Nucleus accumbens (tissue), 56 donors: ENCODE measurements at regions not wholly inside any gene's neighbourhood (a gene's known extent, or its start where the extent isn't known, plus 50 kb on each side); places are given as distances from the start of the nearest gene placed in this dataset.
A peak's percentile ranks its signal among the peaks of the same experiment; 100 is the strongest.
"Not testable (repeated sequence)": the region's sequence is repeated elsewhere in the genome, so short reads cannot be mapped to it uniquely, and the experiment has no call there.

Experiments used
- DNase-seq, 56 donors: peaks; one replicate each; lab custom pipeline; 2025; lab: John Stamatoyannopoulos, UW

- no peak for DNase-seq
Observed at GRCh38 chr10:20417791-20418190, 479.3 kb downstream of the NEBL start.

- no peak for DNase-seq
Observed at GRCh38 chr10:20415684-20416083, 481.4 kb downstream of the NEBL start.

- DNase-seq: no peak
Observed at GRCh38 chr10:20407357-20407756, 489.8 kb downstream of the NEBL start.

GRCh38 chr10:20406281-20407104 lies 490.6 kb downstream of the NEBL start:
- DNase-seq: peak in 12 of 56 donors; percentile 1 to 43 (median 8)

- DNase-seq: no peak
Observed at GRCh38 chr10:20405761-20406160, 491.4 kb downstream of the NEBL start.

GRCh38 chr10:20405050-20405449 lies 492.1 kb downstream of the NEBL start:
- DNase-seq: no peak

GRCh38 chr10:20399772-20400171 lies 497.3 kb downstream of the NEBL start:
- DNase-seq: no peak

- DNase-seq: no peak
Observed at GRCh38 chr10:20396701-20397100, 500.4 kb downstream of the NEBL start.

- no peak for DNase-seq
Observed at GRCh38 chr10:20396205-20396604, 500.9 kb downstream of the NEBL start.

- DNase-seq: no peak
Observed at GRCh38 chr10:20391629-20392028, 505.5 kb downstream of the NEBL start.

- no peak for DNase-seq
Observed at GRCh38 chr10:20381761-20382160, 515.4 kb downstream of the NEBL start.

GRCh38 chr10:20380401-20380800 lies 516.7 kb downstream of the NEBL start:
- no peak for DNase-seq

- DNase-seq: no peak
Observed at GRCh38 chr10:20372748-20373147, 524.4 kb downstream of the NEBL start.

GRCh38 chr10:20370977-20371533 lies 526.1 kb downstream of the NEBL start:
- DNase-seq: not testable (repeated sequence)

- no peak for DNase-seq
Observed at GRCh38 chr10:20369863-20370736, 527.0 kb downstream of the NEBL start.

GRCh38 chr10:20363684-20364083 lies 533.4 kb downstream of the NEBL start:
- no peak for DNase-seq

GRCh38 chr10:20355915-20356314 lies 539.7 kb downstream of the PLXDC2 start:
- no peak for DNase-seq

GRCh38 chr10:20355011-20355410 lies 538.8 kb downstream of the PLXDC2 start:
- DNase-seq: no peak

GRCh38 chr10:20354166-20354565 lies 537.9 kb downstream of the PLXDC2 start:
- no peak for DNase-seq

- DNase-seq: no peak
Observed at GRCh38 chr10:20350509-20350908, 534.3 kb downstream of the PLXDC2 start.

- DNase-seq: no peak
Observed at GRCh38 chr10:20343036-20343435, 526.8 kb downstream of the PLXDC2 start.
